Panc1 (cell line): ENCODE measurements at regions not wholly inside any gene's neighbourhood (a gene's known extent, or its start where the extent isn't known, plus 50 kb on each side); places are given as distances from the start of the nearest gene placed in this dataset.

ENCODE experiments used
- POLR2AphosphoS5 ChIP-seq: IDR thresholded peaks from 2 replicates; pipeline ENCODE4 v1.6.1; 2012; ENCODE audit warnings: mild to moderate bottlenecking, low read depth, low read length, moderate library complexity
- SIN3A ChIP-seq: IDR thresholded peaks from 2 replicates; pipeline ENCODE4 v1.6.1; 2012; ENCODE audit warnings: low read depth, mild to moderate bottlenecking, low read length, moderate library complexity, borderline replicate concordance; ENCODE audit not compliant: insufficient read depth
- TF ChIP-seq, protein P1 (sequence below): fragments of 450-650 bp; IDR thresholded peaks from 2 replicates; pipeline ENCODE4 v1.5.1; 2017; ENCODE audit warnings: mild to moderate bottlenecking
- TF ChIP-seq, protein P2 (sequence below), 2 experiments: IDR thresholded peaks; 2 replicates each; pipeline ENCODE4 v1.6.1; 2011 to 2012; ENCODE audit warnings: low read depth in 2 of 2, control low read depth in 1 of 2, low read length in 1 of 2, mild to moderate bottlenecking in 1 of 2, moderate library complexity in 1 of 2; ENCODE audit not compliant: insufficient read depth in 1 of 2

DNA sequence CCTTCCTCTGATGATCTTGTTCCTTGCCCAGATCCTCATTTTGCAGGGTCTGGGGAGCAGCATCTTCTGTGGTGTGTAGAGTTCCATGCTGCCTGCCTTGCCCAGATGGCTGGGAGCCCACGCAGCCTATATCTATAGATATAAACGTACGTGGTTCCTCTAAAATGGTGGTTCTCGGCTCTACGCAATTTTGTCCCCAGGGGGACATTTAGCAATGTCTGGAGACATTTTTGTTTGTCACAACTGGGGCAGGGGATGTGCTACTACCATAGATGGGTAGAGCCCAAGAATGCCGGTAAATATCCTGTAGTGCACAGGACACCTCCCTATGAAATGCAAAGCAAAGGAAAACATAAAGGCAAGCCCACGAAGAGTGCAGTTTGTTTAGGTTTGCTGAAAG is 98.4 kb upstream of the SPACA1 start:
- TF ChIP-seq POLR2AphosphoS5 (no peak), SIN3A (no peak)
- TF ChIP-seq, protein P1, sequence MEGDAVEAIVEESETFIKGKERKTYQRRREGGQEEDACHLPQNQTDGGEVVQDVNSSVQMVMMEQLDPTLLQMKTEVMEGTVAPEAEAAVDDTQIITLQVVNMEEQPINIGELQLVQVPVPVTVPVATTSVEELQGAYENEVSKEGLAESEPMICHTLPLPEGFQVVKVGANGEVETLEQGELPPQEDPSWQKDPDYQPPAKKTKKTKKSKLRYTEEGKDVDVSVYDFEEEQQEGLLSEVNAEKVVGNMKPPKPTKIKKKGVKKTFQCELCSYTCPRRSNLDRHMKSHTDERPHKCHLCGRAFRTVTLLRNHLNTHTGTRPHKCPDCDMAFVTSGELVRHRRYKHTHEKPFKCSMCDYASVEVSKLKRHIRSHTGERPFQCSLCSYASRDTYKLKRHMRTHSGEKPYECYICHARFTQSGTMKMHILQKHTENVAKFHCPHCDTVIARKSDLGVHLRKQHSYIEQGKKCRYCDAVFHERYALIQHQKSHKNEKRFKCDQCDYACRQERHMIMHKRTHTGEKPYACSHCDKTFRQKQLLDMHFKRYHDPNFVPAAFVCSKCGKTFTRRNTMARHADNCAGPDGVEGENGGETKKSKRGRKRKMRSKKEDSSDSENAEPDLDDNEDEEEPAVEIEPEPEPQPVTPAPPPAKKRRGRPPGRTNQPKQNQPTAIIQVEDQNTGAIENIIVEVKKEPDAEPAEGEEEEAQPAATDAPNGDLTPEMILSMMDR, result no peak
- TF ChIP-seq, protein P2, sequence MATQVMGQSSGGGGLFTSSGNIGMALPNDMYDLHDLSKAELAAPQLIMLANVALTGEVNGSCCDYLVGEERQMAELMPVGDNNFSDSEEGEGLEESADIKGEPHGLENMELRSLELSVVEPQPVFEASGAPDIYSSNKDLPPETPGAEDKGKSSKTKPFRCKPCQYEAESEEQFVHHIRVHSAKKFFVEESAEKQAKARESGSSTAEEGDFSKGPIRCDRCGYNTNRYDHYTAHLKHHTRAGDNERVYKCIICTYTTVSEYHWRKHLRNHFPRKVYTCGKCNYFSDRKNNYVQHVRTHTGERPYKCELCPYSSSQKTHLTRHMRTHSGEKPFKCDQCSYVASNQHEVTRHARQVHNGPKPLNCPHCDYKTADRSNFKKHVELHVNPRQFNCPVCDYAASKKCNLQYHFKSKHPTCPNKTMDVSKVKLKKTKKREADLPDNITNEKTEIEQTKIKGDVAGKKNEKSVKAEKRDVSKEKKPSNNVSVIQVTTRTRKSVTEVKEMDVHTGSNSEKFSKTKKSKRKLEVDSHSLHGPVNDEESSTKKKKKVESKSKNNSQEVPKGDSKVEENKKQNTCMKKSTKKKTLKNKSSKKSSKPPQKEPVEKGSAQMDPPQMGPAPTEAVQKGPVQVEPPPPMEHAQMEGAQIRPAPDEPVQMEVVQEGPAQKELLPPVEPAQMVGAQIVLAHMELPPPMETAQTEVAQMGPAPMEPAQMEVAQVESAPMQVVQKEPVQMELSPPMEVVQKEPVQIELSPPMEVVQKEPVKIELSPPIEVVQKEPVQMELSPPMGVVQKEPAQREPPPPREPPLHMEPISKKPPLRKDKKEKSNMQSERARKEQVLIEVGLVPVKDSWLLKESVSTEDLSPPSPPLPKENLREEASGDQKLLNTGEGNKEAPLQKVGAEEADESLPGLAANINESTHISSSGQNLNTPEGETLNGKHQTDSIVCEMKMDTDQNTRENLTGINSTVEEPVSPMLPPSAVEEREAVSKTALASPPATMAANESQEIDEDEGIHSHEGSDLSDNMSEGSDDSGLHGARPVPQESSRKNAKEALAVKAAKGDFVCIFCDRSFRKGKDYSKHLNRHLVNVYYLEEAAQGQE (IDR thresholded peaks at IDR 0.05; ENCODE audit: insufficient read depth in 1 of 2, low read depth in 2 of 2, low read length in 1 of 2), result no peak
